ENCODE measurements at regions not wholly inside any gene's neighbourhood (a gene's known extent, or its start where the extent isn't known, plus 50 kb on each side); places are given as distances from the start of the nearest gene placed in this dataset.

DNA sequence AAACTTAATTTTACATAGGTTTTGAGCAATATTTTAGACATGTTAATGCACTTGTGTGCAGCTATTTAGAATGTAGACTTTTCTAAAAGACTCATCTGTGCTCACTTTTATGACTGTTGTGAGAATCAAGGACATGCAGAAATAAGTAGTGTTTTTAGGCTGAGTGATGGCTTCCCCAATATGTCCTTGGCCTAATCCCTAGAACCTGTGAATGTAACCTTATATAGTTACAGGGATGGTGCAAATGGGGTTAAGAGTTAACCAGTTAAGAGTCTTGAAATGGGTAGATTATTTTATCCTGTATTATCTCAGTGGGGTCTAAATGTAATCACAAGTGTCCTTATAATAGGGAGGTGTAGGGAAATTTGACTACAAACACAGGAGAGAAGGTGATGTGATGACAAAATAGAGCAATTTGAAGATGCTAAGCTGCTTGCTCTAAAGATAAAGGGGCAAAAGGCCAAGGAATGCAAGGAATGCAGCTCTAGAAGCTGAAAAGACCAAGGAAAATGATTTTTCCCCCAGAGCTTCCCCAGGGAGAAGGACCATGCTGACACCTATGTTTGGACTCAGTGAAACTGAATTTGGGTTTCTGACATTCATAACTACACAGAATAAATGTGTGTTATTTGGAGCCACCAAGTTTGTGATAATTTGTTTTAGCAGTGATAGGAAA, 298.0 kb upstream of the PAPPA start:
- TF ChIP-seq EP300 (IDR thresholded peaks at IDR 0.05), result no peak
- no peak for TF ChIP-seq POLR2A (IDR thresholded peaks at IDR 0.05)
- no peak for TF ChIP-seq CTCF (IDR thresholded peaks at IDR 0.05)
- TF ChIP-seq POLR2AphosphoS5 (IDR thresholded peaks at IDR 0.05), result no peak

Data from upper lobe of left lung (tissue), 4 donors.